HEK293T (cell line): ENCODE measurements at regions not wholly inside any gene's neighbourhood (a gene's known extent, or its start where the extent isn't known, plus 50 kb on each side); places are given as distances from the start of the nearest gene placed in this dataset.

Experiments
- CTCF ChIA-PET: fragments of 350-600 bp; formaldehyde crosslinking; extraction: SDS; loops from one replicate; lab custom pipeline; 2021; ENCODE audit warnings: antibody characterized with exemption, inconsistent platforms; lab: Yijun Ruan, JAX
- POLR2A ChIA-PET: fragments of 350-600 bp; formaldehyde crosslinking; extraction: SDS; loops from one replicate; lab custom pipeline; 2020; ENCODE audit warnings: antibody characterized with exemption, inconsistent platforms; lab: Yijun Ruan, JAX
- DNase-seq: peaks from one replicate; pipeline ENCODE4 v3.0.0; 2012; ENCODE audit warnings: mixed read lengths; ENCODE audit errors: extremely low spot score
- ARNT ChIP-seq: fragments of 450-650 bp; IDR thresholded peaks from 2 replicates; pipeline ENCODE4 v1.6.1; 2017; ENCODE audit warnings: mild to moderate bottlenecking
- BHLHE40 ChIP-seq: fragments of 450-650 bp; IDR thresholded peaks from 2 replicates; pipeline ENCODE4 v1.6.1; 2016; ENCODE audit warnings: mild to moderate bottlenecking, moderate library complexity, borderline replicate concordance
- CTBP1 ChIP-seq: fragments of 450-650 bp; IDR thresholded peaks from 2 replicates; pipeline ENCODE4 v1.6.1; 2016; ENCODE audit warnings: borderline replicate concordance
- ELF4 ChIP-seq: fragments of 450-650 bp; IDR thresholded peaks from 2 replicates; pipeline ENCODE4 v1.6.1; 2017; ENCODE audit warnings: antibody characterized with exemption
- FOXA1 ChIP-seq: fragments of 450-650 bp; IDR thresholded peaks from 2 replicates; pipeline ENCODE4 v1.6.1; 2016; ENCODE audit warnings: mild to moderate bottlenecking
- FOXK2 ChIP-seq: fragments of 450-650 bp; IDR thresholded peaks from 2 replicates; pipeline ENCODE4 v1.6.1; 2016; ENCODE audit warnings: mild to moderate bottlenecking
- FOXM1 ChIP-seq: fragments of 450-650 bp; IDR thresholded peaks from 2 replicates; pipeline ENCODE4 v1.6.1; 2017; ENCODE audit warnings: mild to moderate bottlenecking, borderline replicate concordance
- HDGF ChIP-seq: fragments of 450-650 bp; IDR thresholded peaks from 2 replicates; pipeline ENCODE4 v1.6.1; 2017; ENCODE audit warnings: antibody characterized with exemption, borderline replicate concordance
- L3MBTL2 ChIP-seq: fragments of 450-650 bp; conservative IDR thresholded peaks from 2 replicates; pipeline ENCODE4 v1.6.1; 2016; ENCODE audit warnings: mild to moderate bottlenecking
- LEF1 ChIP-seq: fragments of 450-650 bp; IDR thresholded peaks from 2 replicates; pipeline ENCODE4 v1.6.1; 2017; ENCODE audit warnings: mild to moderate bottlenecking, borderline replicate concordance
- NFRKB ChIP-seq: fragments of 450-650 bp; IDR thresholded peaks from 2 replicates; pipeline ENCODE4 v1.6.1; 2016; ENCODE audit warnings: mild to moderate bottlenecking, moderate library complexity
- SP1 ChIP-seq: fragments of 450-650 bp; IDR thresholded peaks from 2 replicates; pipeline ENCODE4 v1.6.1; 2017
- SUZ12 ChIP-seq: fragments of 450-650 bp; IDR thresholded peaks from 2 replicates; pipeline ENCODE4 v1.6.1; 2016; ENCODE audit warnings: mild to moderate bottlenecking
- TARDBP ChIP-seq: fragments of 450-650 bp; IDR thresholded peaks from 2 replicates; pipeline ENCODE4 v1.6.1; 2016
- ZNF384 ChIP-seq: fragments of 450-650 bp; IDR thresholded peaks from 2 replicates; pipeline ENCODE4 v1.6.1; 2016
- TF ChIP-seq, protein P1 (sequence below): fragments of 450-650 bp; IDR thresholded peaks from 2 replicates; pipeline ENCODE4 v1.6.1; 2016

DNA sequence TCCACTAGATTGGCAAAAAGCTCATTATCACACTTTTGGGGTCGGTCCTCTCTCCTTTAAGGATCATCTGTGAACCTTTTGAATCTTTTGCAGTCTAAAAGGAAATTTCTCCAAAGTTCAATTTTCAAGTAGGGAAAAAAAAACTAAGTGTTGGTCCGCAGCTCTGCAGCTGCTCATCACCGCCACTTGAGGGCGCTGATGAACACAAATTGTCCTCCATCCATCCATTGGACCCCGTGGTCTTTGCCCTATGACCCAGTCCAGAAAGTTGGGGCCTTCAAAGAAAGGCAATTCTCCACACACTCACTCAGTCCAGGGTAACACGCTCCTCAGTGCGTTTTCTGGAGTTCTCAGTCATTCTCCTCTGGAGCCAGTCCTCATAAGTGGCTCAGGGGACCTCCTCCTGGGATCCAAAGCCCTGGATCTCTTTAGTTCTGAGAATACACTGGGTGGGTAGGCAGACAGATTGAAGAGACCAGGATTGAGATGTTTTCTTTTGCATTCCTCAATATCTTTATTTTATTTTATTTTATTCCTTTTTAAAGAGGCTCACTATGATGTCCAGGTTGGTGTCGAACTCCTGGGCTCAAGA, 63.6 kb upstream of the SLC28A3 start:
- no peak for TF ChIP-seq TARDBP
- TF ChIP-seq HDGF = no peak
- 0 out of 2 replicates have a peak, but pooled peaks have one; percentile 39 for TF ChIP-seq ZNF384
- POLR2A ChIA-PET = no interaction called here
- peak; percentile 65 for DNase-seq
- CTCF ChIA-PET = interaction anchor here (0.6 kb wide), 1 partner anchor 1026 kb away, joined by 3 read pairs; no protein-coding TSS in a partner anchor

GRCh38 chr9:84405667-84406066, 65.1 kb upstream of the SLC28A3 start:
- no peak for DNase-seq
- ChIA-PET POLR2A (no interaction called here), CTCF (interaction anchor here (0.7 kb wide), 2 partner anchors 38 to 89 kb away, joined by 3 read pairs; no protein-coding TSS in a partner anchor)
- no peak for TF ChIP-seq ZNF384
- no peak for TF ChIP-seq NFRKB
- TF ChIP-seq FOXK2 = no peak

GRCh38 chr9:84408416-84408815, 67.9 kb upstream of the SLC28A3 start:
- DNase-seq = no peak
- CTCF ChIA-PET = no interaction called here
- no peak for TF ChIP-seq FOXM1
- TF ChIP-seq TARDBP = no peak
- no peak for TF ChIP-seq BHLHE40
- POLR2A ChIA-PET = no interaction called here

GRCh38 chr9:84411683-84412267, 71.2 kb upstream of the SLC28A3 start:
- POLR2A ChIA-PET = no interaction called here
- DNase-seq = no peak
- no peak for TF ChIP-seq ELF4
- no peak for TF ChIP-seq TARDBP
- no peak for TF ChIP-seq FOXM1
- TF ChIP-seq HDGF = no peak
- TF ChIP-seq CTBP1 = no peak
- TF ChIP-seq LEF1 = no peak
- TF ChIP-seq SUZ12 = no peak
- TF ChIP-seq, protein P1, sequence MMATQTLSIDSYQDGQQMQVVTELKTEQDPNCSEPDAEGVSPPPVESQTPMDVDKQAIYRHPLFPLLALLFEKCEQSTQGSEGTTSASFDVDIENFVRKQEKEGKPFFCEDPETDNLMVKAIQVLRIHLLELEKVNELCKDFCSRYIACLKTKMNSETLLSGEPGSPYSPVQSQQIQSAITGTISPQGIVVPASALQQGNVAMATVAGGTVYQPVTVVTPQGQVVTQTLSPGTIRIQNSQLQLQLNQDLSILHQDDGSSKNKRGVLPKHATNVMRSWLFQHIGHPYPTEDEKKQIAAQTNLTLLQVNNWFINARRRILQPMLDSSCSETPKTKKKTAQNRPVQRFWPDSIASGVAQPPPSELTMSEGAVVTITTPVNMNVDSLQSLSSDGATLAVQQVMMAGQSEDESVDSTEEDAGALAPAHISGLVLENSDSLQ = no peak
- no peak for TF ChIP-seq NFRKB
- TF ChIP-seq FOXA1 = no peak
- no peak for TF ChIP-seq BHLHE40
- TF ChIP-seq SP1 = no peak
- no peak for TF ChIP-seq ARNT
- no peak for TF ChIP-seq L3MBTL2
- TF ChIP-seq FOXK2 = no peak
- no peak for TF ChIP-seq ZNF384
- CTCF ChIA-PET = no interaction called here

DNA sequence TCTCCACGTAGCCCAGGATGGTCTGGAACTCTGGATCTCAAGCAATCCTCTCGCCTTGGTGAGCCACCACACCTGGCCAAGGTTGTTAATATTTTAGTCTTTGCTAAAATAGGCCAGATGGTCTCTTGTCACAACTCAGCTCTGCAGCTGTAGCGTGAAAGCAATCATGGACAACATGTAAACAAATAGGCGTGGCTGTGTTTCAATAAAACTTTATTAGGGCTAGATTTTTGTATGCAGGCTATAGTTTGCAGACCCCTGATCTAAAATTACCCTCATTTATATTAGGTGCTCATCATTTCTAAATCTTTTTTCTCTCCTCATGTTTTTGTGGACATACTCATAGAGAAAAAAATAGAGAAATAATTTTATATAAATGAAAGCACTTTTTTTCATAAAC, 72.1 kb upstream of the SLC28A3 start:
- TF ChIP-seq CTBP1 (no peak), SUZ12 (no peak), ZNF384 (no peak), LEF1 (no peak), ARNT (no peak), FOXK2 (no peak), BHLHE40 (no peak), SP1 (no peak), L3MBTL2 (no peak), TARDBP (no peak), FOXA1 (no peak), HDGF (no peak), NFRKB (no peak), ELF4 (no peak), FOXM1 (no peak)
- TF ChIP-seq, protein P1 = no peak
- POLR2A ChIA-PET = no interaction called here
- no peak for DNase-seq
- CTCF ChIA-PET = no interaction called here

- ChIA-PET POLR2A (no interaction called here), CTCF (no interaction called here)
- no peak for TF ChIP-seq TARDBP
- no peak for DNase-seq
Observed at GRCh38 chr9:84413301-84413700, 72.7 kb upstream of the SLC28A3 start.

GRCh38 chr9:84419031-84419602, 78.6 kb upstream of the SLC28A3 start:
- CTCF ChIA-PET = no interaction called here

More at GRCh38 chr9:84419031-84419602, 78.6 kb upstream of the SLC28A3 start:
- TF ChIP-seq HDGF = no peak
- TF ChIP-seq SP1 = no peak
- TF ChIP-seq FOXM1 = no peak
- no peak for TF ChIP-seq BHLHE40
- no peak for TF ChIP-seq SUZ12
- TF ChIP-seq NFRKB = no peak
- TF ChIP-seq ZNF384 = no peak
- no peak for TF ChIP-seq FOXA1
- no peak for TF ChIP-seq ARNT
- TF ChIP-seq FOXK2 = no peak
- no peak for TF ChIP-seq TARDBP
- no peak for TF ChIP-seq LEF1
- no peak for TF ChIP-seq ELF4
- no peak for TF ChIP-seq CTBP1
- TF ChIP-seq L3MBTL2 = no peak
- TF ChIP-seq, protein P1 = no peak; the same call in 1 of the 2 replicates
- DNase-seq = peak; percentile 20
- POLR2A ChIA-PET = no interaction called here
